Fibroblast of skin of left quadriceps (primary cell): ENCODE measurements at regions not wholly inside any gene's neighbourhood (a gene's known extent, or its start where the extent isn't known, plus 50 kb on each side); places are given as distances from the start of the nearest gene placed in this dataset.

Experiments
- DNase-seq, 2 experiments: peaks; one replicate each; pipeline ENCODE4 v3.0.0-alpha.2; 2013; ENCODE audit warnings: low read depth in 2 of 2

DNA sequence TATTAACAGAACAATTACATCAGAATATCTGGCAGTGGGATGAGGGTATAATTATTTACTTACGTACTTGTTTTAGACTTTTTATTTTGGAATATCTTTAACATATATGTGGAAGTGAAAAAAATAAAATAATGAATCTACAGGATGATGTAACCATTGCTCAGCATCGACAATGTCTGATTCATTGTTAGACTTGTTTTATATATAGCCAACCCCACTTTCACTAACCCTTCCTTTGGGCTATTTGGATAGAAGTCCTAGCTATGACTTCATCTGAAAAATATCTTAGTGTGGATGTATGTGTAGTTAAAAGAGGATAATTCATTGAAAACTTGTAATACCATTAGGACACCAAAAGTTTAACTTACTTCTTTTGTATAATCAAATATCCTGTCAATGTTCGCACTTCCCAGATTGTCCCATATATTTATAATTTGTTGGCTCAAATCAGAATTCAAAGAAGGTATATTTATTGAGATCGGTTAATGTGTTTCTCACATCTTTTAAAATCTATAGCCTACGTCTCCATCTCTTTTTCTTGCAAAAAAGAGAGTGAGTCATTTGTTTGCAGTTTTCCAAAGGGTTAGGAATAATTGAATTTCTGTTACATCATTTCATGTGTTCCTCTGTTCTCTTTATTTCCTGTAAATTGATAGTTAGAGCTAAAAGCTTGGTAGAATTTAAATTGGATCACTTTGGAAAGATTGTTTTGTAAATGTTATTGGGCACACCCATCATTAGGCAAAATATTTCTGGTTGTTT lies 506.1 kb upstream of the FAM98A start:
- DNase-seq, result peak; percentile 79 to 80

DNA sequence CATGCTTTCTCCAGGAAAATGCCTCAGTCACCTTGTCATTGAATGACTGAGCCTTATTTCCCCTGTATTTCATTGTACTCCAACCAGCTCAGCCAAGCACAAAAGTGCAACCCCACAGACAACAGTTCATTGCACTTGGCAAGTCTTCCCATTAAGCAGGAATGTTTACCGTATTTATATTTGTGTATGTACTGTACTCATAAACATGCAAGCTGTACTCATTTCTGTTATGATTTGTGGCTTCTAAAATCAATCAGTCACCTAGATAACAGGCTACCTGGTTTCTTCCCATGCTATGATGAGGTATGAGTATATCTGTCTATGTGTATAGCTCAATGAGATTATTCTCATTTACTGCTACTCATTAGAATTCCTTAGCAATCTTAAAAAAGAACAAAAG lies 505.5 kb upstream of the FAM98A start:
- DNase-seq, result peak; percentile 3 to 4

DNA sequence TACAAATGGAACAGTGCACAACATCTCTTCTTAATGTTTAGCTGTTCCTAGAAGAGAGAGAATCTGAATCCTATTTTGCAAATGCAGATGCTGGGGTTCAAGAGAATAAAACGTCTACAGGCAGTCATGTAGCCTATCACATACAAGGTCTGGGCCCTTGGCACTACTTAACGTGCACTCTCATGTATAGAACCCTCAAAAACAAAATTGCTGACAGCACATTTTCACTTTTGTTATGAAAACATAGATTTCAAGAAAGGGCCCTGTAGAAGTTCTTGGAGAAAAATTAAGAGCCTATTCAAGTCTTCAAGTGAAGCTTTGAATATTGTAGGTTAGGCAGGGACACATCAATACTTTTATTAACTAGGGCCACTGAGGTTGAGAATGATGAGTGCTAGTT lies 504.3 kb upstream of the FAM98A start:
- no peak for DNase-seq

- DNase-seq, result peak; percentile 10 to 15
These were observed 503.2 kb upstream of the FAM98A start for GRCh38 chr2:34102339-34102738.

DNA sequence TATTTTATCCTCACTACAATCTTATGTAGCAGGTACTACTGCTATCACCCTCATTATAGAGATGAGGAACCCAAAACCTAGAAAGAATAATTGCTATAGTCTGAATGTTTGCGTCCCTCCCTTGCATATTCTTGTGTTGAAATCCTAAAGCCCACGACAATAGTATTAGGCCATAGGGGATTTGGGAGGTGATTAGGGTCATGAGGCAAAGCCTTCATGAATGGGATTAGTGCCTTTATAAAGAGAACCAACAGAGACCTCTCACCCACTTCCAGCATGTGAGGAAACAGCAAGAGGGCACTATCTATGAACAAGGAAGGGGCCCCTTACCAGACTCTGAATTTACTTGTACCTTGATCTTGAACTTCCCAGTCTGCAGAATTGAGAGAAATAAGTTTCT lies 500.3 kb upstream of the FAM98A start:
- no peak for DNase-seq

- no peak for DNase-seq
These were observed 499.2 kb upstream of the FAM98A start for GRCh38 chr2:34098256-34098655.

GRCh38 chr2:34096562-34097171 lies 497.6 kb upstream of the FAM98A start:
- peak; percentile 33 to 35 for DNase-seq

DNA sequence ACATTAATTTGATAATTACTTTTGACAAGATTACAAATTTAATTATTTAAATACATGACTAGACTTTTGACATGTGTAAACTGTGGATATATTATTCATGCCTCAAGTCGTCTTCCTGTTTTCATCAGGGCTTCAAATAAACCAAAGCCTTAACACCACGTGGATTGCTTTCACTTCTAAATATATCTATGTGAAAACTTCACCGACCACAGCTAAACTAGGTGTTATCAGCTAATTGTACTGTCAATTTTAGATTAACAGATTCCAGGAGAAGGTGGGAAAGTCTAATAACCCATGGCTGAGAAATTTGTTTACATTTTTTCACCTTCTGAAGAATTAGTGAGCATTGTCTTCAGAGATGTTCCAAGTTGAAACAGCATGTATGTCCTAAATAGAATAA lies 494.7 kb upstream of the FAM98A start:
- no peak for DNase-seq

DNA sequence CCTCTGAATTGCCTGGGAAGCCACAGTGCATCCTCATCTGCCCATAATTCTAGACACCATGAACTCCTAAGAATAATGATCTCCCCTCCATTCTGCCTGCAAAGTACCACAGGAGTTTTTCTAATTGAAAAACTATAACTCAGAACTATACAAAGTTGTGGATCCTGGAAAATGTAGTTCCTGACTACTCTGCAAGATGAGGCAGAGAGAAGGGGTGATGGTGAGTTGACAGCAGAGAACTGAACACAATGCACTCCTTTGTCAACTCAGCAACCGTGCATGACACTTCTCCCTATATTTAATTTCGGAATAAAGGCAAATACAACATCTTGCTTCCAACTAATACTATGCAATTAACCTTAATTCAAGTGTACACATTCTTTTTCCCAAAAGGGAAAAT lies 471.1 kb upstream of the FAM98A start:
- no peak for DNase-seq

GRCh38 chr2:34069604-34070003 lies 470.5 kb upstream of the FAM98A start:
- DNase-seq, result no peak

DNA sequence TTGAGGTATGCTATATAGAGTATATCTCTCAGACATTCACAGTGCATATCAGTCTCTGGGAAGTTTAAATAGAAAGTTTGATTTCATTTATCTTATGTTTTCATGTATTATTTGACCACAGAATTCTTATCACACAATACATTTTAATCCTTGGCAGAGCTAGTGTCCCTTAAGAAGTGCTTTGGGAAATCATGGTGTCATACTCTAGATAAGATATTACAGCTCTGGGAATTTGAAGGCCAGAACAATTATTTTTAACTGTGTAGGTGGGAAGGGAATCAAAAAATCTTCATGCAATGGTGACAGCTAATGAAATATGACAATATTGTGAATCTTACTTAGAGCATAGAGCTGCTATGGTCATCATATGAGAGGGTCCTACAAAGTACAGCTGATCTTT lies 451.3 kb upstream of the FAM98A start:
- DNase-seq, result no peak

DNA sequence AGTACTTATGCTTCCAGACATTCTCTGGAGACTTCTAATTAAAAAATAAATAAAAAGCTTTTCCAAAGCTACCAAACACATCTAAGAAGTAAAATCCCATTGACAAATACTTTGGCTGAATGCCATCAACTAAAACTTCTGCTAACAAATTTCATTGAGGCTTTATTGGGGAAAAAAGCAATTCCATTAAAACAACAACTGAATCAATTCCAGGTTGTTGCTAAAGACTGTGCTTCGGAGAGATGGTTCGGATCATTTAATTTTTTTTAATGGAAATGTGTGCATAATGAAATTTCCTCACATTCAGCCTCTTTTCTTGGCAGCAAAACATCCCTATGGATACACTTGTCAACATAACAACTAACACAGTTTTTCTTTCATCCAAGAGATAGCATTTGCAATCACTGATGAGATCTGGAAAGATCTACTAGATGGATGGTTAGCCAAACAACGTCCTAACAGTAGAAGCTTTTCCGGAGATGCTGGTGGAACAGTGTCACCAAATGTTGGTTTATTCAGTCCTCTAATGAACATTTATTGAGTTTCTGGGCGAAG lies 446.1 kb upstream of the FAM98A start:
- DNase-seq, result no peak

- DNase-seq, result no peak
These were observed 438.8 kb upstream of the FAM98A start for GRCh38 chr2:34037886-34038285.

DNA sequence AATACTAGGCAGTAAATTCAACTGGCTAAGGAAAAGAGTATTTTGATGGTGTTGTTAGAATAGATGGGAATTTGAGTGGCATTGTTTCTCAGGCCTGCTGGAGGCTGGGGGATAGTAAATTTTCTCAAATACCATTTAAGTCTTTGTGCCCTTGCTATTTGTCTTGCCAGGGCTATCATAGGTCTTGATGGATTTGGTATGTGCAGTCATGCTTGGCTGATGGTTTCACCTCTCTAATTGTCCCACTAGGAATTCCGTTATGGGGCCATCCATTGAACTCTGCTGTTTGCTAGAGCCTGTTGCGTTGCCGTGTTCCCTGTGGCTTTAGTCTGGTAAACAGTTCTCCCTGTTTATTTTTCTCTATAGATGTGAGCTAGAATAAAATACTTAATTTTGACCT lies 438.1 kb upstream of the FAM98A start:
- no peak for DNase-seq

GRCh38 chr2:34031097-34031496 lies 432.0 kb upstream of the FAM98A start:
- DNase-seq, result no peak

- no peak for DNase-seq
These were observed 431.2 kb upstream of the FAM98A start for GRCh38 chr2:34030273-34030672.

GRCh38 chr2:34029073-34029472 lies 430.0 kb upstream of the FAM98A start:
- DNase-seq, result no peak

DNA sequence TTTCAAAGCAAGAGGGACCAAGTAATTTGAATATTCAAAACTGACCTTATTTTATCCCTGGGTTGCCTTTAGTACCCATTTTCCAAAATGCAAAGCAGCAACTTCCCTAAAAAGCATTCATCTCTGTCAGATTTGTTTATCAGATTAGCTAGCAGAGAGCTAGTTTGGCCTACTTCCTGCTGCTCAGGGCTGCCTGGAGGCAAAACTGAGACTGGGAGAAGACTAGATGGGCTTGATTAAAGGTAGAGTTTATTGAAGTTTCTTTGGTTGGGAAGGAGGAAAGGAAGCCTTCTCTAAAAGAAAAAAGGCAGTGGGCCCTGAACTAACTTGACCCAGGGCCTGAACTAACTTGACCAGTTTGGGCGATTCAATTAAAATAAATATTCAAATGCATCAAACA lies 426.1 kb upstream of the FAM98A start:
- no peak for DNase-seq

- DNase-seq, result no peak
These were observed 413.7 kb upstream of the FAM98A start for GRCh38 chr2:34012715-34013302.

- DNase-seq, result no peak
These were observed 412.6 kb upstream of the FAM98A start for GRCh38 chr2:34011684-34012083.

GRCh38 chr2:34005901-34006300 lies 406.8 kb upstream of the FAM98A start:
- no peak for DNase-seq

DNA sequence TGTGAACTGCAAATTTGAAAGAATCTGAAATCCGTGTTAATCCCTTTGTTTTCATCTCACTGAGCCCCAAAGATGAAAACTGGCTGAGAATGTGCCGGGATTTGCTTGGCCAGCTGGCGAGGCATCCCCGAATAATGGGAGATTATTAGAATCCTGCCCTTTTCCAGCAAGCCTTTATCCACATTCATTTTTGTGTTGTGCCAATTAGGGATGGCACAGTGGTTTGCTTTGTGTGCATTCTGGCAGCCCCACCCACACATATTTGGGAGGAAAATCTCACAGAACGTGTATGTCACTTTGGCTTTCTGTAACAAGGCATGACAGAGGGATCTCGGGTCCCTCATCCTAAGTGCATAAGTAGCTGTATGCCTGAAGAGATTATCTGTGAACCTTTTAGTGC lies 405.8 kb upstream of the FAM98A start:
- no peak for DNase-seq

DNA sequence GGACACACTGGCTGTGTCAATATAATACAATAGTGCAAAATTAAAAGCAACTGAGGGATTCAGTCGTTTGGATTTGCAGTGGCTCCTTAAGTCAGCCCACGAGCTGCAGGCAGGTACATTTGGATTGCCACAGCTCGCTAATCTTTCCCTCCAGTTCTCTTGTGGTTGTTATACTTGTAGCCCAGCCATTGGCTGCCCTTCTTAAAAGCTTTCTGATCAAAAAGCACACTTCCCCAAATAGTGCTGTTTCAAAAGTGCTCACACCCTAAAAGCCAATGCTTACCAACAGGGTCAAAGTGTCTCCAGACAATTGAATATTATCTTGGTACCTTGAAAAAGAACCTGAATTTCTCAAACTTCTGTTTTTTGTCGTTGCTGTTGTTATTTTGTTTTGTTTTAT lies 404.7 kb upstream of the FAM98A start:
- DNase-seq, result no peak
